B cell (primary cell): ENCODE measurements at regions not wholly inside any gene's neighbourhood (a gene's known extent, or its start where the extent isn't known, plus 50 kb on each side); places are given as distances from the start of the nearest gene placed in this dataset.

ENCODE experiments used
- ATAC-seq: fragments of 200-7000 bp; cut with Tn5 transposase; one replicate; pipeline ENCODE4 v1.10.0; 2021; ENCODE audit warnings: low read depth, mild to moderate bottlenecking, moderate number of reproducible peaks, moderate library complexity
- CTCF ChIA-PET: fragments of 350-600 bp; sonication (Branson Sonifier 250); formaldehyde crosslinking; loops from one replicate; lab custom pipeline; 2021; ENCODE audit warnings: antibody characterized with exemption, inconsistent platforms; lab: Charles Lee
- POLR2A ChIA-PET: fragments of 350-600 bp; sonication (Branson Sonifier 250); formaldehyde crosslinking; loops from one replicate; lab custom pipeline; 2021; ENCODE audit warnings: antibody characterized with exemption; lab: Charles Lee
- DNase-seq: peaks from one replicate; pipeline ENCODE4 v3.0.0; 2013
- H2AFZ ChIP-seq: 2 replicates; pipeline ENCODE4 v1.6.1; 2012; ENCODE audit warnings: mild to moderate bottlenecking, low read depth, low read length; ENCODE audit not compliant: insufficient read depth, poor library complexity, severe bottlenecking
- H3K27ac ChIP-seq, 2 donors: 1 replicate in 1 of 2; 2 replicates in 1 of 2; pipeline ENCODE4 v1.5.1; 2012 to 2013; ENCODE audit warnings: low read length in 2 of 2, mild to moderate bottlenecking in 2 of 2, moderate library complexity in 1 of 2
- H3K27me3 ChIP-seq, 4 experiments: fragments of 200-600 bp in 1 of 4; sonication (generic) in 1 of 4; replicated peaks in 1 of 4; 1 replicate in 2 of 4; 2 replicates in 2 of 4; pipeline versions ENCODE4 v1.6.1 to v1.7.0; 2013 to 2016; ENCODE audit warnings: low read length in 3 of 4, mild to moderate bottlenecking in 2 of 4, mixed read lengths in 1 of 4, moderate library complexity in 1 of 4; ENCODE audit not compliant: insufficient read depth in 4 of 4, control insufficient read depth in 3 of 4; ENCODE audit errors: control extremely low read depth in 1 of 4
- H3K36me3 ChIP-seq, 2 experiments: replicated peaks in 1 of 2; 1 replicate in 1 of 2; 2 replicates in 1 of 2; pipeline versions ENCODE4 v1.6.1 to v1.7.1; 2013; ENCODE audit warnings: low read length in 1 of 2; ENCODE audit not compliant: insufficient read depth in 2 of 2, control insufficient read depth in 1 of 2; ENCODE audit errors: control extremely low read depth in 1 of 2, extremely low read depth in 1 of 2
- H3K4me1 ChIP-seq, 2 donors: fragments of 200-600 bp in 1 of 2; sonication (generic) in 1 of 2; 1 replicate in 1 of 2; 2 replicates in 1 of 2; pipeline versions ENCODE4 v1.5.1 to v1.6.1; 2013 to 2017; ENCODE audit warnings: low read length in 2 of 2; ENCODE audit not compliant: control insufficient read depth in 2 of 2, insufficient read depth in 2 of 2
- H3K4me2 ChIP-seq: replicated peaks from 2 replicates; pipeline ENCODE3; 2012; ENCODE audit warnings: mild to moderate bottlenecking, low read depth, low read length; ENCODE audit not compliant: poor library complexity, severe bottlenecking
- H3K4me3 ChIP-seq, 5 experiments: fragments of 200-600 bp in 1 of 5; sonication (generic) in 1 of 5; 1 replicate in 3 of 5; 2 replicates in 2 of 5; pipeline versions ENCODE4 v1.5.1 to v1.7.0; 2011 to 2016; ENCODE audit warnings: low read length in 4 of 5, mild to moderate bottlenecking in 4 of 5, low read depth in 2 of 5, control low read depth in 1 of 5, moderate library complexity in 1 of 5; ENCODE audit not compliant: insufficient read depth in 1 of 5; ENCODE audit errors: control extremely low read depth in 1 of 5, extremely low read depth in 1 of 5
- H3K79me2 ChIP-seq: fragments of 200-600 bp; sonication (generic); one replicate; pipeline ENCODE4 v1.6.0; 2016; ENCODE audit warnings: low read length; ENCODE audit not compliant: control insufficient read depth, insufficient read depth
- H3K9ac ChIP-seq: fragments of 200-600 bp; sonication (generic); 2 replicates; pipeline ENCODE4 v1.6.1; 2017; ENCODE audit warnings: mild to moderate bottlenecking, low read length, moderate library complexity
- H3K9me3 ChIP-seq, 3 donors: one replicate each; pipeline versions ENCODE4 v1.6.1 to v1.7.1; 2013; ENCODE audit warnings: low read length in 2 of 3; ENCODE audit not compliant: control insufficient read depth in 2 of 3, insufficient read depth in 1 of 3; ENCODE audit errors: control extremely low read depth in 1 of 3
- H4K20me1 ChIP-seq: 2 replicates; pipeline ENCODE4 v1.6.0; 2012; ENCODE audit warnings: mild to moderate bottlenecking, low read length; ENCODE audit not compliant: insufficient read depth, control insufficient read depth, poor library complexity, severe bottlenecking
- H3K27ac Mint-ChIP-seq: one replicate; pipeline ENCODE4 v1.8.0; 2021; ENCODE audit warnings: mixed read lengths
- H3K27me3 Mint-ChIP-seq: one replicate; pipeline ENCODE4 v1.8.0; 2021; ENCODE audit warnings: mixed read lengths
- H3K4me1 Mint-ChIP-seq: one replicate; pipeline ENCODE4 v1.8.0; 2021; ENCODE audit warnings: mixed read lengths
- H3K4me3 Mint-ChIP-seq: one replicate; pipeline ENCODE4 v1.8.0; 2021; ENCODE audit warnings: mixed read lengths
- H3K9me3 Mint-ChIP-seq: one replicate; pipeline ENCODE4 v1.8.0; 2022; ENCODE audit warnings: mixed read lengths; ENCODE audit not compliant: insufficient read depth
- EZH2 ChIP-seq: IDR thresholded peaks from 2 replicates; pipeline ENCODE4 v1.6.1; 2012; ENCODE audit warnings: borderline replicate concordance, low read depth, mild to moderate bottlenecking, moderate library complexity, low read length; ENCODE audit not compliant: insufficient read depth, poor library complexity, severe bottlenecking
- WGBS: methylation state at CpG from one replicate; pipeline ENCODE4 v1.1.5; 2013; ENCODE audit warnings: missing lambda C conversion rate; ENCODE audit not compliant: insufficient coverage; 5-methylcytosine and 5-hydroxymethylcytosine counted together
- intact Hi-C: fragments of 100-400 bp; cut with micrococcal nuclease; formaldehyde crosslinking; loops from one replicate; pipeline ENCODE4 v1.10.0; 2022
- TF ChIP-seq, protein P1 (sequence below): fragments of 200-600 bp; IDR thresholded peaks from one replicate; pipeline ENCODE4 v1.8.0; 2022; ENCODE audit warnings: antibody characterized with exemption, mild to moderate bottlenecking

GRCh38 chr2:138115666-138116065, 151.4 kb downstream of the HNMT start:
- Histone ChIP-seq H3K9ac (no peak overlapping the region), H3K79me2 (no peaks in the 10 kb centered on the region), H3K27ac (no peak overlapping the region), H4K20me1 (no peaks in the 10 kb centered on the region), H3K9me3 (no peaks in the 10 kb centered on the region), H3K4me1 (no peaks in the 10 kb centered on the region), H3K4me2 (no peak overlapping the region), H3K36me3 (no peaks in the 10 kb centered on the region), H2AFZ (no peak overlapping the region), H3K4me3 (no peak overlapping the region), H3K27me3 (no peaks in the 10 kb centered on the region)
- H3K4me1 Mint-ChIP-seq = no peaks in the 10 kb centered on the region
- no peak for TF ChIP-seq EZH2
- TF ChIP-seq, protein P1, sequence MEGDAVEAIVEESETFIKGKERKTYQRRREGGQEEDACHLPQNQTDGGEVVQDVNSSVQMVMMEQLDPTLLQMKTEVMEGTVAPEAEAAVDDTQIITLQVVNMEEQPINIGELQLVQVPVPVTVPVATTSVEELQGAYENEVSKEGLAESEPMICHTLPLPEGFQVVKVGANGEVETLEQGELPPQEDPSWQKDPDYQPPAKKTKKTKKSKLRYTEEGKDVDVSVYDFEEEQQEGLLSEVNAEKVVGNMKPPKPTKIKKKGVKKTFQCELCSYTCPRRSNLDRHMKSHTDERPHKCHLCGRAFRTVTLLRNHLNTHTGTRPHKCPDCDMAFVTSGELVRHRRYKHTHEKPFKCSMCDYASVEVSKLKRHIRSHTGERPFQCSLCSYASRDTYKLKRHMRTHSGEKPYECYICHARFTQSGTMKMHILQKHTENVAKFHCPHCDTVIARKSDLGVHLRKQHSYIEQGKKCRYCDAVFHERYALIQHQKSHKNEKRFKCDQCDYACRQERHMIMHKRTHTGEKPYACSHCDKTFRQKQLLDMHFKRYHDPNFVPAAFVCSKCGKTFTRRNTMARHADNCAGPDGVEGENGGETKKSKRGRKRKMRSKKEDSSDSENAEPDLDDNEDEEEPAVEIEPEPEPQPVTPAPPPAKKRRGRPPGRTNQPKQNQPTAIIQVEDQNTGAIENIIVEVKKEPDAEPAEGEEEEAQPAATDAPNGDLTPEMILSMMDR = no peak
- ATAC-seq (no peak), DNase-seq (no peak)
- H3K9me3 Mint-ChIP-seq = no peaks in the 10 kb centered on the region
- ChIA-PET CTCF (no interaction called here), POLR2A (no interaction called here)
- H3K4me3 Mint-ChIP-seq = no peak overlapping the region
- H3K27ac Mint-ChIP-seq = no peak overlapping the region
- H3K27me3 Mint-ChIP-seq = no peaks in the 10 kb centered on the region
- intact Hi-C loops = no loop called here

- H3K4me1 ChIP-seq = no peaks in the 10 kb centered on the region
- no peak overlapping the region for H3K27ac Mint-ChIP-seq
- no peaks in the 10 kb centered on the region for H3K27me3 ChIP-seq
- ChIA-PET POLR2A (no interaction called here), CTCF (no interaction called here)
- no peaks in the 10 kb centered on the region for H3K9me3 Mint-ChIP-seq
- H3K4me3 ChIP-seq = no peak overlapping the region
- no peaks in the 10 kb centered on the region for H3K9me3 ChIP-seq
- no peaks in the 10 kb centered on the region for H3K4me1 Mint-ChIP-seq
- H3K79me2 ChIP-seq = no peaks in the 10 kb centered on the region
- no peak for ATAC-seq
- TF ChIP-seq, protein P1 = no peak
- no peak for TF ChIP-seq EZH2
- no peaks in the 10 kb centered on the region for H3K27me3 Mint-ChIP-seq
- no peak overlapping the region for H3K4me3 Mint-ChIP-seq
- WGBS = 92% methylated on average over 2 of the region's 4 CpGs
- H3K36me3 ChIP-seq = no peaks in the 10 kb centered on the region
- no peak for DNase-seq
- no peak overlapping the region for H3K27ac ChIP-seq
- no peak overlapping the region for H2AFZ ChIP-seq
- no peaks in the 10 kb centered on the region for H4K20me1 ChIP-seq
- H3K9ac ChIP-seq = no peak overlapping the region
- intact Hi-C loops = no loop called here
- no peak overlapping the region for H3K4me2 ChIP-seq
These were observed 152.2 kb downstream of the HNMT start for GRCh38 chr2:138116456-138116855.
